Fibroblast of the conjunctiva (primary cell): ENCODE measurements at regions not wholly inside any gene's neighbourhood (a gene's known extent, or its start where the extent isn't known, plus 50 kb on each side); places are given as distances from the start of the nearest gene placed in this dataset.

Experiments used
- DNase-seq: peaks from one replicate; pipeline ENCODE4 v3.0.0-alpha.2; 2010; ENCODE audit warnings: low read depth

GRCh38 chr12:30437616-30438015 lies 258.1 kb downstream of the IPO8 start:
- no peak for DNase-seq

GRCh38 chr12:30437044-30437443 lies 258.6 kb downstream of the IPO8 start:
- no peak for DNase-seq

- no peak for DNase-seq
These were observed 267.6 kb downstream of the IPO8 start for GRCh38 chr12:30428098-30428497.

GRCh38 chr12:30427555-30427954 lies 268.1 kb downstream of the IPO8 start:
- no peak for DNase-seq

GRCh38 chr12:30425445-30425844 lies 270.2 kb downstream of the IPO8 start:
- no peak for DNase-seq

- no peak for DNase-seq
These were observed 272.3 kb downstream of the IPO8 start for GRCh38 chr12:30423330-30423729.

- no peak for DNase-seq
These were observed 272.8 kb downstream of the IPO8 start for GRCh38 chr12:30422844-30423243.

- no peak for DNase-seq
These were observed 275.1 kb downstream of the IPO8 start for GRCh38 chr12:30420561-30420960.

GRCh38 chr12:30417697-30418231 lies 277.9 kb downstream of the IPO8 start:
- DNase-seq: peak; percentile 57

- no peak for DNase-seq
These were observed 279.0 kb downstream of the IPO8 start for GRCh38 chr12:30416631-30417030.

GRCh38 chr12:30415777-30416176 lies 279.9 kb downstream of the IPO8 start:
- DNase-seq: no peak

GRCh38 chr12:30414507-30414906 lies 281.2 kb downstream of the IPO8 start:
- DNase-seq: no peak

GRCh38 chr12:30400349-30400748 lies 295.3 kb downstream of the IPO8 start:
- no peak for DNase-seq

- no peak for DNase-seq
These were observed 295.8 kb downstream of the IPO8 start for GRCh38 chr12:30399859-30400258.

GRCh38 chr12:30396576-30396975 lies 299.1 kb downstream of the IPO8 start:
- no peak for DNase-seq

GRCh38 chr12:30395190-30395589 lies 300.5 kb downstream of the IPO8 start:
- DNase-seq: no peak

GRCh38 chr12:30391766-30392366 lies 303.8 kb downstream of the IPO8 start:
- no peak for DNase-seq

GRCh38 chr12:30385706-30386105 lies 310.0 kb downstream of the IPO8 start:
- no peak for DNase-seq

GRCh38 chr12:30384976-30385375 lies 310.7 kb downstream of the IPO8 start:
- DNase-seq: no peak

GRCh38 chr12:30378307-30378706 lies 317.4 kb downstream of the IPO8 start:
- no peak for DNase-seq

- no peak for DNase-seq
These were observed 330.8 kb downstream of the IPO8 start for GRCh38 chr12:30364822-30365221.

- no peak for DNase-seq
These were observed 334.5 kb downstream of the IPO8 start for GRCh38 chr12:30361145-30361544.

- no peak for DNase-seq
These were observed 337.0 kb downstream of the IPO8 start for GRCh38 chr12:30358671-30359070.

- DNase-seq: no peak
These were observed 337.7 kb downstream of the IPO8 start for GRCh38 chr12:30357766-30358490.
